MCF 10A (cell line): ENCODE measurements at regions not wholly inside any gene's neighbourhood (a gene's known extent, or its start where the extent isn't known, plus 50 kb on each side); places are given as distances from the start of the nearest gene placed in this dataset.

Experiments used
- BruUV-seq: library from RNA; stranded (reverse); fragments of 400-500 nt; replicated peaks from 2 replicates; lab custom pipeline; 2021; lab: Mats Ljungman, UMichigan
- CTCF ChIA-PET: fragments of 300-600 bp; sonication (Branson Sonifier 250); formaldehyde crosslinking; extraction: SDS; loops from one replicate; lab custom pipeline; 2021; ENCODE audit warnings: antibody characterized with exemption, inconsistent platforms; lab: Yijun Ruan, JAX
- POLR2A ChIA-PET: fragments of 300-600, 350-650 bp; sonication (Branson Sonifier 250); formaldehyde crosslinking; extraction: SDS; loops from one replicate; lab custom pipeline; 2020; ENCODE audit warnings: antibody characterized with exemption, inconsistent platforms; lab: Yijun Ruan, JAX
- DNase-seq: peaks from one replicate; pipeline ENCODE4 v3.0.0-alpha.2; 2018; ENCODE audit not compliant: unreplicated experiment
- H3K27ac Mint-ChIP-seq: one replicate; pipeline ENCODE4 v1.8.0; 2022; ENCODE audit warnings: mild to moderate bottlenecking, low read depth, mixed read lengths; ENCODE audit not compliant: unreplicated experiment
- H3K27me3 Mint-ChIP-seq: one replicate; pipeline ENCODE4 v1.8.0; 2022; ENCODE audit warnings: mixed read lengths; ENCODE audit not compliant: insufficient read depth, unreplicated experiment
- H3K36me3 Mint-ChIP-seq: one replicate; pipeline ENCODE4 v1.8.0; 2022; ENCODE audit warnings: mild to moderate bottlenecking, moderate library complexity, mixed read lengths; ENCODE audit not compliant: insufficient read depth, unreplicated experiment
- H3K4me1 Mint-ChIP-seq: one replicate; pipeline ENCODE4 v1.8.0; 2022; ENCODE audit warnings: mixed read lengths; ENCODE audit not compliant: insufficient read depth, unreplicated experiment
- H3K4me3 Mint-ChIP-seq: one replicate; pipeline ENCODE4 v1.8.0; 2022; ENCODE audit warnings: mild to moderate bottlenecking, moderate library complexity, mixed read lengths; ENCODE audit not compliant: unreplicated experiment
- H3K9me3 Mint-ChIP-seq: one replicate; pipeline ENCODE4 v1.8.0; 2022; ENCODE audit warnings: mixed read lengths; ENCODE audit not compliant: unreplicated experiment
- intact Hi-C: fragments of 100-400 bp; cut with micrococcal nuclease; formaldehyde crosslinking; loops from 2 replicates; pipeline ENCODE4 v1.14.1; 2022
- TF ChIP-seq, protein P1 (sequence below): fragments of 200-600 bp; IDR thresholded peaks from one replicate; pipeline ENCODE4 v1.8.0; 2022; ENCODE audit warnings: antibody characterized with exemption, mild to moderate bottlenecking; ENCODE audit not compliant: unreplicated experiment

- ChIA-PET POLR2A (no interaction called here), CTCF (no interaction called here)
- Mint-ChIP-seq H3K4me3 (no peak overlapping the region), H3K27me3 (no peaks in the 10 kb centered on the region), H3K27ac (no peak overlapping the region), H3K9me3 (no peaks in the 10 kb centered on the region), H3K36me3 (no peaks in the 10 kb centered on the region), H3K4me1 (no peaks in the 10 kb centered on the region)
- no TSS peak for BruUV-seq
- TF ChIP-seq, protein P1, sequence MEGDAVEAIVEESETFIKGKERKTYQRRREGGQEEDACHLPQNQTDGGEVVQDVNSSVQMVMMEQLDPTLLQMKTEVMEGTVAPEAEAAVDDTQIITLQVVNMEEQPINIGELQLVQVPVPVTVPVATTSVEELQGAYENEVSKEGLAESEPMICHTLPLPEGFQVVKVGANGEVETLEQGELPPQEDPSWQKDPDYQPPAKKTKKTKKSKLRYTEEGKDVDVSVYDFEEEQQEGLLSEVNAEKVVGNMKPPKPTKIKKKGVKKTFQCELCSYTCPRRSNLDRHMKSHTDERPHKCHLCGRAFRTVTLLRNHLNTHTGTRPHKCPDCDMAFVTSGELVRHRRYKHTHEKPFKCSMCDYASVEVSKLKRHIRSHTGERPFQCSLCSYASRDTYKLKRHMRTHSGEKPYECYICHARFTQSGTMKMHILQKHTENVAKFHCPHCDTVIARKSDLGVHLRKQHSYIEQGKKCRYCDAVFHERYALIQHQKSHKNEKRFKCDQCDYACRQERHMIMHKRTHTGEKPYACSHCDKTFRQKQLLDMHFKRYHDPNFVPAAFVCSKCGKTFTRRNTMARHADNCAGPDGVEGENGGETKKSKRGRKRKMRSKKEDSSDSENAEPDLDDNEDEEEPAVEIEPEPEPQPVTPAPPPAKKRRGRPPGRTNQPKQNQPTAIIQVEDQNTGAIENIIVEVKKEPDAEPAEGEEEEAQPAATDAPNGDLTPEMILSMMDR, result no peak
- no peak for DNase-seq
- intact Hi-C loops, result loop anchor here (10.0 kb wide), 1 partner anchor 997 kb away; the partner anchor contains the start of gene TFAP2A
These were observed 982.1 kb upstream of the SLC35B3 start for GRCh38 chr6:9417400-9417799.

DNA sequence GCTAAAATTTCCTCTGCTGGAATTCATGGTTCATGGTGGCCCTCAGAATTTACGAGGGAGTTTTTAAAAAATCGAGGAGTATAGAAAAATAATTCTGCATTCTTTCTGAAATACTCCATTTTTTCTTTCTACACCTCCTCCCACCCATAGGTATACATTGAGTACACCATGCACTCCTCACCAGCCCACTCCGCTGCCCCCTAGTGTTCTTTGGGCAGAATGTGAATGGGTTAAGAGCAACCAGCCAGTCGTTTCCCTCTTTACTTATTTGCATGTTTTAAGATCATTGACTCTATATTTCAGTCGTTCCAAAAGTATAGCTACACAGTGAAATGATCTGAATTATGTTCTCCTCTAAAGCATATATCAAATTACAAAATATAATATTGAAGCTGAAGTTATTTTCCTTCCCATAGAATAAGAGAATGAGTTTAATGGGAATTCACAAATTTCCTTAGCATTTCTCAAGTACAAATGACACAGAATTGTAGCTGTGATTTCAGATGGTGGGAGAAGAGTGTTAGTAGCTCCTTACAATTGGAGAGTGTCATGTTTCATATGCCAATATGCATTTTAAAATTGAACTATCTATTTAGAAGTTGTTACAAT lies 977.7 kb upstream of the SLC35B3 start:
- intact Hi-C loops, result loop anchor here (2.0 to 10.0 kb wide), 3 partner anchors 161 to 1002 kb away; partner anchors contain the start of gene TFAP2A
- no TSS peak for BruUV-seq
- TF ChIP-seq, protein P1, result peak; percentile 36
- no peak overlapping the region for H3K4me3 Mint-ChIP-seq
- H3K36me3 Mint-ChIP-seq, result no peaks in the 10 kb centered on the region
- no peaks in the 10 kb centered on the region for H3K9me3 Mint-ChIP-seq
- peak; percentile 69 for DNase-seq
- ChIA-PET CTCF (interaction anchor here (0.5 to 1.8 kb wide), 6 partner anchors 9 to 992 kb away, joined by 3 to 6 read pairs (median 4); no protein-coding TSS in a partner anchor), POLR2A (no interaction called here)
- no peaks in the 10 kb centered on the region for H3K4me1 Mint-ChIP-seq
- no peak overlapping the region for H3K27ac Mint-ChIP-seq
- no peaks in the 10 kb centered on the region for H3K27me3 Mint-ChIP-seq

- DNase-seq, result no peak
- BruUV-seq, result no TSS peak
- TF ChIP-seq, protein P1, result no peak
- H3K27ac Mint-ChIP-seq, result peak overlapping the region; percentile 39
- no peaks in the 10 kb centered on the region for H3K27me3 Mint-ChIP-seq
- intact Hi-C loops, result loop anchor here (5.0 kb wide), 1 partner anchor 702 kb away; no protein-coding TSS in a partner anchor
- no peaks in the 10 kb centered on the region for H3K9me3 Mint-ChIP-seq
- H3K4me3 Mint-ChIP-seq, result no peak overlapping the region
- H3K4me1 Mint-ChIP-seq, result peaks cover 17% of the 10 kb centered on the region
- CTCF ChIA-PET, result interaction anchor here (1.2 kb wide), 1 partner anchor 73 kb away, joined by 3 read pairs; no protein-coding TSS in a partner anchor
- H3K36me3 Mint-ChIP-seq, result no peaks in the 10 kb centered on the region
- POLR2A ChIA-PET, result interaction anchor here (0.6 to 0.7 kb wide), 2 partner anchors 124 to 1005 kb away, joined by 3 read pairs; no protein-coding TSS in a partner anchor
These were observed 973.8 kb upstream of the SLC35B3 start for GRCh38 chr6:9409126-9409525.

GRCh38 chr6:9408402-9409117 lies 973.2 kb upstream of the SLC35B3 start:
- intact Hi-C loops, result loop anchor here (5.0 kb wide), 1 partner anchor 701 kb away; no protein-coding TSS in a partner anchor
- TF ChIP-seq, protein P1, result no peak
- Mint-ChIP-seq H3K4me3 (no peak overlapping the region), H3K36me3 (no peaks in the 10 kb centered on the region), H3K27me3 (no peaks in the 10 kb centered on the region), H3K9me3 (no peaks in the 10 kb centered on the region), H3K27ac (peak overlapping the region; percentile 39), H3K4me1 (peaks cover 17% of the 10 kb centered on the region)
- BruUV-seq, result no TSS peak
- CTCF ChIA-PET, result interaction anchor here (1.2 kb wide), 1 partner anchor 74 kb away, joined by 3 read pairs; no protein-coding TSS in a partner anchor
- DNase-seq, result no peak
- POLR2A ChIA-PET, result interaction anchor here (0.6 kb wide), 2 partner anchors 124 to 158 kb away, joined by 3 read pairs; no protein-coding TSS in a partner anchor
